ENCODE measurements at regions not wholly inside any gene's neighbourhood (a gene's known extent, or its start where the extent isn't known, plus 50 kb on each side); places are given as distances from the start of the nearest gene placed in this dataset.

DNA sequence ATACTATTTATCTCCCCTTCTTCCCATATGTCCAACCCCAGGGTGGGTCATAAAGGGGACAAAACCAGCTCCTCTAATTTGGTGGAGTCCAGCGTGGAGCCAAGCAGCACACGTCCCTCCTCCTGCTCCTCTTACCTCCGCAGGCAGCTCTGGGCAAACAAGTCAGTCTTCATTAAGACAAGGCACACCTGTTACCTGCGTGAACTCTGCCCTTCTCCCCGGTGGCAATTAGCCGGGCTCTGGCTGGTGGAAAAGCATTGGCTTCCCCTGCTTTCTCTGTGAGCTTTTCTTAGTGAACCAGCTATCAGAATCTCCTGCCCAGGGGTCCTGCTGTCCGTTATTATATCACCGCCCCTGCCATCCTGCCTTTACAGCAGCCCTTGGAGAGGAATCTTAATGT is 418.7 kb upstream of the CADM1 start:
- TF ChIP-seq, protein P1, sequence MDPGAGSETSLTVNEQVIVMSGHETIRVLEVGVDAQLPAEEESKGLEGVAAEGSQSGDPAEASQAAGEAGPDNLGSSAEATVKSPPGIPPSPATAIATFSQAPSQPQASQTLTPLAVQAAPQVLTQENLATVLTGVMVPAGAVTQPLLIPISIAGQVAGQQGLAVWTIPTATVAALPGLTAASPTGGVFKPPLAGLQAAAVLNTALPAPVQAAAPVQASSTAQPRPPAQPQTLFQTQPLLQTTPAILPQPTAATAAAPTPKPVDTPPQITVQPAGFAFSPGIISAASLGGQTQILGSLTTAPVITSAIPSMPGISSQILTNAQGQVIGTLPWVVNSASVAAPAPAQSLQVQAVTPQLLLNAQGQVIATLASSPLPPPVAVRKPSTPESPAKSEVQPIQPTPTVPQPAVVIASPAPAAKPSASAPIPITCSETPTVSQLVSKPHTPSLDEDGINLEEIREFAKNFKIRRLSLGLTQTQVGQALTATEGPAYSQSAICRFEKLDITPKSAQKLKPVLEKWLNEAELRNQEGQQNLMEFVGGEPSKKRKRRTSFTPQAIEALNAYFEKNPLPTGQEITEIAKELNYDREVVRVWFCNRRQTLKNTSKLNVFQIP (CRISPR knock-in tag; IDR thresholded peaks at IDR 0.05; ENCODE audit: borderline replicate concordance, low read depth), result no peak
- TF ChIP-seq, protein P2, sequence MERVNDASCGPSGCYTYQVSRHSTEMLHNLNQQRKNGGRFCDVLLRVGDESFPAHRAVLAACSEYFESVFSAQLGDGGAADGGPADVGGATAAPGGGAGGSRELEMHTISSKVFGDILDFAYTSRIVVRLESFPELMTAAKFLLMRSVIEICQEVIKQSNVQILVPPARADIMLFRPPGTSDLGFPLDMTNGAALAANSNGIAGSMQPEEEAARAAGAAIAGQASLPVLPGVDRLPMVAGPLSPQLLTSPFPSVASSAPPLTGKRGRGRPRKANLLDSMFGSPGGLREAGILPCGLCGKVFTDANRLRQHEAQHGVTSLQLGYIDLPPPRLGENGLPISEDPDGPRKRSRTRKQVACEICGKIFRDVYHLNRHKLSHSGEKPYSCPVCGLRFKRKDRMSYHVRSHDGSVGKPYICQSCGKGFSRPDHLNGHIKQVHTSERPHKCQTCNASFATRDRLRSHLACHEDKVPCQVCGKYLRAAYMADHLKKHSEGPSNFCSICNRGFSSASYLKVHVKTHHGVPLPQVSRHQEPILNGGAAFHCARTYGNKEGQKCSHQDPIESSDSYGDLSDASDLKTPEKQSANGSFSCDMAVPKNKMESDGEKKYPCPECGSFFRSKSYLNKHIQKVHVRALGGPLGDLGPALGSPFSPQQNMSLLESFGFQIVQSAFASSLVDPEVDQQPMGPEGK (CRISPR knock-in tag; IDR thresholded peaks at IDR 0.05; ENCODE audit: borderline replicate concordance), result no peak
- no peak for TF ChIP-seq TOX (CRISPR knock-in tag; IDR thresholded peaks at IDR 0.05; ENCODE audit: borderline replicate concordance)
- TF ChIP-seq SNAI2 (CRISPR knock-in tag; IDR thresholded peaks at IDR 0.05), result no peak
- TF ChIP-seq ZFP30 (CRISPR knock-in tag; IDR thresholded peaks at IDR 0.05), result no peak
- TF ChIP-seq ESRRG (CRISPR knock-in tag; IDR thresholded peaks at IDR 0.05), result no peak
- no peak for TF ChIP-seq RARB (CRISPR knock-in tag; IDR thresholded peaks at IDR 0.05)
- no peak for TF ChIP-seq ZNF8 (CRISPR knock-in tag; IDR thresholded peaks at IDR 0.05)
- TF ChIP-seq ARNTL (CRISPR knock-in tag; IDR thresholded peaks at IDR 0.05; ENCODE audit: borderline replicate concordance, low read depth), result no peak
- no peak for TF ChIP-seq ZNF565 (CRISPR knock-in tag; conservative IDR thresholded peaks at IDR 0.05; ENCODE audit: low read depth)
- no peak for TF ChIP-seq CSDC2 (CRISPR knock-in tag; IDR thresholded peaks at IDR 0.05)
- TF ChIP-seq OSR1 (CRISPR knock-in tag; IDR thresholded peaks at IDR 0.05), result no peak
- TF ChIP-seq, protein P3, sequence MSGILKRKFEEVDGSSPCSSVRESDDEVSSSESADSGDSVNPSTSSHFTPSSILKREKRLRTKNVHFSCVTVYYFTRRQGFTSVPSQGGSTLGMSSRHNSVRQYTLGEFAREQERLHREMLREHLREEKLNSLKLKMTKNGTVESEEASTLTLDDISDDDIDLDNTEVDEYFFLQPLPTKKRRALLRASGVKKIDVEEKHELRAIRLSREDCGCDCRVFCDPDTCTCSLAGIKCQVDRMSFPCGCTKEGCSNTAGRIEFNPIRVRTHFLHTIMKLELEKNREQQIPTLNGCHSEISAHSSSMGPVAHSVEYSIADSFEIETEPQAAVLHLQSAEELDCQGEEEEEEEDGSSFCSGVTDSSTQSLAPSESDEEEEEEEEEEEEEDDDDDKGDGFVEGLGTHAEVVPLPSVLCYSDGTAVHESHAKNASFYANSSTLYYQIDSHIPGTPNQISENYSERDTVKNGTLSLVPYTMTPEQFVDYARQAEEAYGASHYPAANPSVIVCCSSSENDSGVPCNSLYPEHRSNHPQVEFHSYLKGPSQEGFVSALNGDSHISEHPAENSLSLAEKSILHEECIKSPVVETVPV (CRISPR knock-in tag; IDR thresholded peaks at IDR 0.05), result no peak
